ENCODE measurements at regions not wholly inside any gene's neighbourhood (a gene's known extent, or its start where the extent isn't known, plus 50 kb on each side); places are given as distances from the start of the nearest gene placed in this dataset.

DNA sequence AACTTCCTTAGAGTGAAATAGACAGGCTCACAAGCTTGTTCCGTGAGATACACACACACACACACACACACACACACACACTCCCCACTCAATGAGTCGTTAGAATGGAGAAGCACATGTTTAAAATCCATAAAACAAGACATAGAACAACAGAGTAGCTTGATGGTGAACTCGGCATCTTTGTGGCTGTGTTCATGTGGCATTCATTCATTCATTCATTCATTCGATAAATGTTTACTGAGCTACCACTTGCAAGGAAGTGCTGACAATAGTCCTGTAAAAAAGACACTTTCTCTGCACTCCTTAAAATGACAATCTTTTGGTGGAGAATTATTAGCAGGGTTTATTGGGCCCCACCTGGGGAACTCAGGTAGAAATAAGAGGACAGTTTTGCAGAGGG, 242.0 kb downstream of the FOXA2 start (continued):
- TF ChIP-seq, protein P1, sequence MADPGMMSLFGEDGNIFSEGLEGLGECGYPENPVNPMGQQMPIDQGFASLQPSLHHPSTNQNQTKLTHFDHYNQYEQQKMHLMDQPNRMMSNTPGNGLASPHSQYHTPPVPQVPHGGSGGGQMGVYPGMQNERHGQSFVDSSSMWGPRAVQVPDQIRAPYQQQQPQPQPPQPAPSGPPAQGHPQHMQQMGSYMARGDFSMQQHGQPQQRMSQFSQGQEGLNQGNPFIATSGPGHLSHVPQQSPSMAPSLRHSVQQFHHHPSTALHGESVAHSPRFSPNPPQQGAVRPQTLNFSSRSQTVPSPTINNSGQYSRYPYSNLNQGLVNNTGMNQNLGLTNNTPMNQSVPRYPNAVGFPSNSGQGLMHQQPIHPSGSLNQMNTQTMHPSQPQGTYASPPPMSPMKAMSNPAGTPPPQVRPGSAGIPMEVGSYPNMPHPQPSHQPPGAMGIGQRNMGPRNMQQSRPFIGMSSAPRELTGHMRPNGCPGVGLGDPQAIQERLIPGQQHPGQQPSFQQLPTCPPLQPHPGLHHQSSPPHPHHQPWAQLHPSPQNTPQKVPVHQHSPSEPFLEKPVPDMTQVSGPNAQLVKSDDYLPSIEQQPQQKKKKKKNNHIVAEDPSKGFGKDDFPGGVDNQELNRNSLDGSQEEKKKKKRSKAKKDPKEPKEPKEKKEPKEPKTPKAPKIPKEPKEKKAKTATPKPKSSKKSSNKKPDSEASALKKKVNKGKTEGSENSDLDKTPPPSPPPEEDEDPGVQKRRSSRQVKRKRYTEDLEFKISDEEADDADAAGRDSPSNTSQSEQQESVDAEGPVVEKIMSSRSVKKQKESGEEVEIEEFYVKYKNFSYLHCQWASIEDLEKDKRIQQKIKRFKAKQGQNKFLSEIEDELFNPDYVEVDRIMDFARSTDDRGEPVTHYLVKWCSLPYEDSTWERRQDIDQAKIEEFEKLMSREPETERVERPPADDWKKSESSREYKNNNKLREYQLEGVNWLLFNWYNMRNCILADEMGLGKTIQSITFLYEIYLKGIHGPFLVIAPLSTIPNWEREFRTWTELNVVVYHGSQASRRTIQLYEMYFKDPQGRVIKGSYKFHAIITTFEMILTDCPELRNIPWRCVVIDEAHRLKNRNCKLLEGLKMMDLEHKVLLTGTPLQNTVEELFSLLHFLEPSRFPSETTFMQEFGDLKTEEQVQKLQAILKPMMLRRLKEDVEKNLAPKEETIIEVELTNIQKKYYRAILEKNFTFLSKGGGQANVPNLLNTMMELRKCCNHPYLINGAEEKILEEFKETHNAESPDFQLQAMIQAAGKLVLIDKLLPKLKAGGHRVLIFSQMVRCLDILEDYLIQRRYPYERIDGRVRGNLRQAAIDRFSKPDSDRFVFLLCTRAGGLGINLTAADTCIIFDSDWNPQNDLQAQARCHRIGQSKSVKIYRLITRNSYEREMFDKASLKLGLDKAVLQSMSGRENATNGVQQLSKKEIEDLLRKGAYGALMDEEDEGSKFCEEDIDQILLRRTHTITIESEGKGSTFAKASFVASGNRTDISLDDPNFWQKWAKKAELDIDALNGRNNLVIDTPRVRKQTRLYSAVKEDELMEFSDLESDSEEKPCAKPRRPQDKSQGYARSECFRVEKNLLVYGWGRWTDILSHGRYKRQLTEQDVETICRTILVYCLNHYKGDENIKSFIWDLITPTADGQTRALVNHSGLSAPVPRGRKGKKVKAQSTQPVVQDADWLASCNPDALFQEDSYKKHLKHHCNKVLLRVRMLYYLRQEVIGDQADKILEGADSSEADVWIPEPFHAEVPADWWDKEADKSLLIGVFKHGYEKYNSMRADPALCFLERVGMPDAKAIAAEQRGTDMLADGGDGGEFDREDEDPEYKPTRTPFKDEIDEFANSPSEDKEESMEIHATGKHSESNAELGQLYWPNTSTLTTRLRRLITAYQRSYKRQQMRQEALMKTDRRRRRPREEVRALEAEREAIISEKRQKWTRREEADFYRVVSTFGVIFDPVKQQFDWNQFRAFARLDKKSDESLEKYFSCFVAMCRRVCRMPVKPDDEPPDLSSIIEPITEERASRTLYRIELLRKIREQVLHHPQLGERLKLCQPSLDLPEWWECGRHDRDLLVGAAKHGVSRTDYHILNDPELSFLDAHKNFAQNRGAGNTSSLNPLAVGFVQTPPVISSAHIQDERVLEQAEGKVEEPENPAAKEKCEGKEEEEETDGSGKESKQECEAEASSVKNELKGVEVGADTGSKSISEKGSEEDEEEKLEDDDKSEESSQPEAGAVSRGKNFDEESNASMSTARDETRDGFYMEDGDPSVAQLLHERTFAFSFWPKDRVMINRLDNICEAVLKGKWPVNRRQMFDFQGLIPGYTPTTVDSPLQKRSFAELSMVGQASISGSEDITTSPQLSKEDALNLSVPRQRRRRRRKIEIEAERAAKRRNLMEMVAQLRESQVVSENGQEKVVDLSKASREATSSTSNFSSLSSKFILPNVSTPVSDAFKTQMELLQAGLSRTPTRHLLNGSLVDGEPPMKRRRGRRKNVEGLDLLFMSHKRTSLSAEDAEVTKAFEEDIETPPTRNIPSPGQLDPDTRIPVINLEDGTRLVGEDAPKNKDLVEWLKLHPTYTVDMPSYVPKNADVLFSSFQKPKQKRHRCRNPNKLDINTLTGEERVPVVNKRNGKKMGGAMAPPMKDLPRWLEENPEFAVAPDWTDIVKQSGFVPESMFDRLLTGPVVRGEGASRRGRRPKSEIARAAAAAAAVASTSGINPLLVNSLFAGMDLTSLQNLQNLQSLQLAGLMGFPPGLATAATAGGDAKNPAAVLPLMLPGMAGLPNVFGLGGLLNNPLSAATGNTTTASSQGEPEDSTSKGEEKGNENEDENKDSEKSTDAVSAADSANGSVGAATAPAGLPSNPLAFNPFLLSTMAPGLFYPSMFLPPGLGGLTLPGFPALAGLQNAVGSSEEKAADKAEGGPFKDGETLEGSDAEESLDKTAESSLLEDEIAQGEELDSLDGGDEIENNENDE (IDR thresholded peaks at IDR 0.05; ENCODE audit: insufficient replicate concordance, low read length) = no peak

Measured in H1 (cell line).